Right ventricle myocardium superior (tissue), 1 donor: ENCODE measurements at regions not wholly inside any gene's neighbourhood (a gene's known extent, or its start where the extent isn't known, plus 50 kb on each side); places are given as distances from the start of the nearest gene placed in this dataset.

ENCODE experiments used
- ATAC-seq: fragments of 200-7000 bp; cut with Tn5 transposase; one replicate; pipeline ENCODE4 v1.9.1; 2020; ENCODE audit warnings: mild to moderate bottlenecking; ENCODE audit not compliant: poor library complexity
- DNase-seq: peaks from one replicate; pipeline ENCODE4 v3.0.0-alpha.2; 2020
- intact Hi-C: fragments of 100-400 bp; cut with DNase I; formaldehyde crosslinking; loops from one replicate; pipeline ENCODE4 v1.11.2; 2022
- donor health status: DM: no; HTN: yes; CAD: no; lungs with severe emphysema.

DNA sequence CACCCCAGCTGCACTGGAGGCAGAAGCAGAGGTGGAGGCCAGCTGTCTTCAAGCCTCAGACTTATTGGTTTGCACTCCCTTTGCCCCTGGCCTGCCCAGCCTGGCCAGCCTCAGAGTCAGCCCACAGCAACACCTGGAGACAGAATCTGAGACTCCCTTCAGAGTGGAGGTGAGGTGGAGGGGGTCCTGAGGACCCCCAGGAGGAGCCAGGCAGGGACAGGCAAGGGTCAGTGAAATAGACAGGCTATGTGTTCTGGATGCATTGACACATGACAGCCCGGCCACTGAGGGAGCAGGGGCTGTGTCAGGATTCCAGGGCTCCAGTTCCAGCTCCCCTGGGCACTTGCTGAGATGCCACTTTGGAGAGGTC, 309.7 kb downstream of the MYCN start:
- no peak for DNase-seq
- no peak for ATAC-seq
- intact Hi-C loops, result no loop called here

DNA sequence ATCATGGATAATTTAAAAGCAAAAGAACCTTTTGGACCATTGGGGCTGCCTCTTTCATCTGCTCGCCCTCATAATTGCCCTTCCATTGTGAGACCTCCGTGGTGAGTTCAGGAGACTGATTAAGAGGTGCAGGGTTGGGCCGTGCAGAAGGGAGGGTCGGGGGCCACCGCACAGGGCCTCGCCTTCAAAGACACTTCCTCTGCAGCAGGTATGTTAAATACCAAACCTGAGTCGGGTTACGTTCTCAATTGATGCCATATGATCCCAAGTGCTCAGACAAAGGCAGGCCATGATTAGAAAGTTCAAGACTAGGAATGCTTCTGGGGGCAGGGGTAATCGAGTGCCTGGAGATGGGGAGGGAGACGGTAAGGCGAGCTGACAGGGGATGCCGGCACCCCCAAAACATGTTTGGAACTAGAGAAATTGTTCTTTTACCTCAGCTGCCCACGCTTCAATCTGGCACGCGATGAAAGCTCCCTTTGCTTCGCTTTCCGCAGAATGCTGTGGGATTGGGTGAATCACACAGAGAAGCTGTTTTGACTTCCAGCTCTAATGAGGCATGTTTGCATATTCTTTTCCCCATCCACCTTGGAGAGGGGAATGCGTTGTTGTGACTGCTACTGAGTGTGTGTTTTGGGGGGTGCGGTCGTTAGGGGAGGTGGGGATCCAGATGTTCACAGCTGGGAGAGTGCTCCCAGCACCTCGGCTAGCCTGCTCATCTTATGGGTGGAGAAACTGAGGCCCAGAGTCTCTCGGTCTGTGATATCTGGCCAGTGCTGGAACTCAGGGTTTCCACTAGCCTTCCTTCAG, 309.1 kb downstream of the MYCN start:
- intact Hi-C loops, result no loop called here
- ATAC-seq, result no peak
- no peak for DNase-seq

DNA sequence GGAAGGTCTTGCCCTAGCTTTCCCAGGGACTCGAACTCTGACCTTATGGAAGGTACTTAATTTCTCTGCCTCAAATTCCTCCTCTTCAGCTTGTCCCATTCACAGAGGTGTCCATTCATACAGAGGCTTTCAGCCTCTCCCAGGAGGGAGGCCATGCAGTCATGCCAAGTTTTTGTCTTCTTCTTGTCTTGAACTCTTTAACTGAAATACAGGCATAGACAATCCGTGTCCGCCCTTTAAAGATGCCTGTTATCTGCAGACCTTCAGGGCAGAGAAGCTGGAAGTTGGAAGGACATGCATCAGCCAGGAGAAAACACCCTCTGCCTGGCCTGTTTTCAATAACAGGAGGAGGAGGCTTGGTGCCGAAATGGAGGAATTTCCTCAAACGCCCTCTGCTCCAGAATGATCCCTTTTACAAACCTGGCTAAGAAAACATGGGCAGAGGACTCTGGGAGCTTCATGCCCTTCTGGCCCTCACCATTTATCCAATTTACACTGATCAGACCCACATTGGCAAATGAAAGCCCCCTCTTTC, 308.3 kb downstream of the MYCN start:
- DNase-seq, result no peak

DNA sequence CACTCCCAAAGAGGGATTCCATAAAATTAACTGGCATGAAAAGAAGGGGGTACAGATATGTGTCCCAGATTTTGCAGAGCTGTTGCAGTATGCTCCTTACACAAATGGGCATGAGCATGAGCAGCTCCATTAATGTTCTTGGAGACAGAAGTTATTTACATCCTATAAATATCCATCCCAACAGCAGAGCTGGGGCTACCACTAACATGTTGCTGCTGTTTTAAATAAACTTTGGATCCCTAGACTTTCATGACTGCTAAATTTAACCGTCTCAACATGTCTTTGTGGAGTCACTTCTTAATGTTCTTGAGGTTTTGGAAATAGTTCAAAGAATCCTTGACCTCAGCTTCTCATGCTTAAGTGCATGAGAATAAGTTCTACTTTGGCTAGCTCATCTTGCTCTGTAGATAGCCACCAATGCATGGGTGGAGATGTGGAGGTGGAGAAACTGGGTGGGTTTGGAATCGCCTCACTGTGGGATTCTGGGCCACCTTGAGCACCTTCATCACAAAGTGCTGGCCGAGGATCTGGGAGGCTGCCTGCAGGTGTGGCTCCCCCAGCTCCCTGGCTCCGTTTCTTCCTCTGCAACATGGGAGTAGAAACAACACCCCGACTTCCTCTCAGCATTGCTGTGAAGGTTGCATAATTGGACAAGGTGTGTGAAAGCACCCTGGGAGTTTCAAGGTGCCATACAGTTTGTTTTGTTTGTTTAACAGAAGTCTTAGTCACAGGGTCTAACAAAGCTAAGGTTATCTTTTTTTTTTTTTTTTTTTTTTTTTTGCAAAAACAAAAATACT, 307.2 kb downstream of the MYCN start:
- ATAC-seq, result no peak
- no peak for DNase-seq
- intact Hi-C loops, result no loop called here

More for the DNA sequence above, 308.3 kb downstream of the MYCN start:
- intact Hi-C loops, result no loop called here
- no peak for ATAC-seq

DNA sequence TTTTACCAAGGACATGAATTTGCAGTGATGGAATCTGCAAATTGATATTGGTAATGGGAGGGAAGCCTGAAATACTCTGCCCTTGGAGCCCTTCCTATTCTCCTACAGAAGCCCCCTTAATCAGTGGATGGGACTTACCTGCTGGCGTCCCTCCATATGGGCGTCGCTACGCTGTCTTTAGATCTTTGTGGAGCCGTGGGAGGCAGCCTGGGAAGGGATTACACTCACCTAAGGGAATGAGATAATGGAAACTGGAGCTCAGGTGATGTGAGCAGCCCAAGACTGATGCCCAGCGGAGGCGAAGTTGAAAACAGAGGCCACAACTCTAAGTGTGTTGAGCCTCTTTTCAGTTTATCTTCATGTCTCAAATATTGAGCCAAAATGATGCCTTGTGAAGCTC, 306.6 kb downstream of the MYCN start:
- DNase-seq (no peak), ATAC-seq (no peak)
- intact Hi-C loops, result no loop called here

DNA sequence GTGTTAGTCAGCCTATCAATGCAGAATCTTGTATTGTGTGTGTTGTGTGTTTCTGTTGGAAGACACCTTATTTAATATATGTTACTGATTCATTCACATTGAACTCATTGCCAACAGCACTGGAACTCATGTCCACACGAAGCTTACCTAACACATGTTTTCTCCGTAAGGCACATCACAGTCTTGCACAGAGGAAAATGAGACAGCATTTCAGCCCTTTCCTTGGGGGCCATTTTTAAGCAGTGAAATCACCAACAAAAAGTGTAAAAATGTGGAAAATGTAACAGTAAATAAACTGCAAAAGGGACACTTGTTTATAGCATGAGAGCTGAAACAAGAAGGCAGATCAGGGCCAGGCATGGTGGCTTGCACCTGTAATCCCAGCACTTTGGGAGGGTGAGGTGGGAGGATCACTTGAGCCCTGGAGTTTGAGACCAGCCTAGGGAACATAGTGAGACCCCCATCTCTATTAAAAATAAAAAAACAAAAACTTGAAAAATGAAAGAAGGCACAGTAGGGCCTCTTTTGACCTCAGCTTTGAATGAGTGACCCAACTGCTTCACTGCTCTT, 306.0 kb downstream of the MYCN start:
- DNase-seq (no peak), ATAC-seq (no peak)
- intact Hi-C loops, result no loop called here

GRCh38 chr2:16245481-16246054, 305.2 kb downstream of the MYCN start:
- intact Hi-C loops, result no loop called here
- DNase-seq (no peak), ATAC-seq (no peak)

DNA sequence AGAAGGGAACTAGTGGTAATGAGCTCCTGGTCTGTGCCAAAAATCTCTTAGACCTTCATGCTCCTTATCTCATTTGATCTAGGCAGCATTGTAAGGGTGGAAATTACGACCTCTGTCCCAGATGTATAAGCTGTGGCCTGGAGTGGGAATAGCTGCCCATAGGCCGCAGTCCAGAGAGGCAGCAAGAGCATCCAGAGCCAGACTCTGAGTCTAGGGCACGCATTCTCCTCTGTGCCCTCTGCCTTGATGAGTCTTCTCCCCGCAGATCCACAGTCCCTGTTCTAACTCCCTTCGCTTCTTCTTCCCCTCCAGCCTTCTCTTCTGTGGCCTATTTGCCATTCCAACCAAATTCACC, 304.6 kb downstream of the MYCN start:
- ATAC-seq, result no peak
- intact Hi-C loops, result no loop called here
- DNase-seq, result no peak

DNA sequence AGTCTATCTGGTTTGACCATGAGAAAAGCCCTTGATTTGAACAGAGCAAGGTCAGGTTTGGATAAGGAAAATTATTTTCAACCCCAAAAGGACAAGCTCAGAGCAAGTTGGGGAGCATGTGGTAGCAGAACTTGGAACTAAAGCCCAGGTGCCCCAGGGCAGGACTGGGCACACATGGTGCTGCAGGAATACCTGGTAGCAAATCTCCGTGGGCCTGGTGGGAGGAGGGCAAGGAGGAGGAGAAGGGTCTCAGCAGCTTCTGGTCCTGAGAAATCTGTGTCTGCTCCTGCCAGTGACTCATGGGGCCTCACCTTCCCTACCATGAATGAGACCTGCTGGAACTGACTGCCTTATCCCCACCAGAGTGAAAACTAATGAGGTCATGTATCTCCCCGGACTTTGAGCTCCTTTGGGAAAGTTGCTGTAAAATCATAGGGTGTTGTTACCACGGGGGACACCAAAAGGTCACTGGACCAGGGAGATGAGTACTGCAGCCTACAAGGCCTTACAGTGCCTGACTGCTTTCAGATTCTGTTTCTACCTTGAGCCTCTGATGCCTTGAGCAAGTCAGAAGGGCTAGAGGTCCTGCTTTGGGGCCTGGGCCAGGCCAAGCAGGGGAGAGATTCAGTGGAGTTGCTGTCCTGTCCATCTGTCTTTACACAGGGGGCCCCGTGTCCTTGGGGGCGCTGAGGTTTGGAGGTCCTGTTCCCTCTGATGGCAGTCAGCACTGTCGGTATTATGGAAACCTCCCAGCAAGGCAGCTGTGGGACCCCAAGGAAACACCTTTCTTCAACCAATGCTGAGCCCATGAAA, 304.0 kb downstream of the MYCN start:
- ATAC-seq (no peak), DNase-seq (no peak)
- intact Hi-C loops, result no loop called here

- ATAC-seq (no peak), DNase-seq (no peak)
- intact Hi-C loops, result no loop called here
Observed at GRCh38 chr2:16243411-16243996, 303.2 kb downstream of the MYCN start.

DNA sequence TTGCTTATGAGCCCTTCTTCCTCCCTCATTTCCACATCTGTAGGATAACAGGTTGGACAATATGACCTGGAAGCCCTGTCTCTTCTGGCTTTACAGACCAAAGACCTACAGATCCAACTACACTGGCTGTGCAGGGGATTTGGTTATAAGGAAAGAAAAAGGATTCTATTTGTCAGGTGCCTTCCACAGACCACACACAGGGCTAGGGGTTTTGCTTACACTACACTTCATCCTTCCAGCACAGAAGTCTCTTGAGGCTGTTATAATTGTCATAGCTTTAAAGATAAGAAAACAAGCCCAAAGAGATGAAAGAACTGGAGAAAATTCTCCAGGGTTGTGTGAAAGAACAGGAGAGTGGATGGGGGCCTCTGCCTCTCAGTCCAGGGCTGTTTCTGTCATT, 302.6 kb downstream of the MYCN start:
- intact Hi-C loops, result no loop called here
- ATAC-seq (no peak), DNase-seq (no peak)

DNA sequence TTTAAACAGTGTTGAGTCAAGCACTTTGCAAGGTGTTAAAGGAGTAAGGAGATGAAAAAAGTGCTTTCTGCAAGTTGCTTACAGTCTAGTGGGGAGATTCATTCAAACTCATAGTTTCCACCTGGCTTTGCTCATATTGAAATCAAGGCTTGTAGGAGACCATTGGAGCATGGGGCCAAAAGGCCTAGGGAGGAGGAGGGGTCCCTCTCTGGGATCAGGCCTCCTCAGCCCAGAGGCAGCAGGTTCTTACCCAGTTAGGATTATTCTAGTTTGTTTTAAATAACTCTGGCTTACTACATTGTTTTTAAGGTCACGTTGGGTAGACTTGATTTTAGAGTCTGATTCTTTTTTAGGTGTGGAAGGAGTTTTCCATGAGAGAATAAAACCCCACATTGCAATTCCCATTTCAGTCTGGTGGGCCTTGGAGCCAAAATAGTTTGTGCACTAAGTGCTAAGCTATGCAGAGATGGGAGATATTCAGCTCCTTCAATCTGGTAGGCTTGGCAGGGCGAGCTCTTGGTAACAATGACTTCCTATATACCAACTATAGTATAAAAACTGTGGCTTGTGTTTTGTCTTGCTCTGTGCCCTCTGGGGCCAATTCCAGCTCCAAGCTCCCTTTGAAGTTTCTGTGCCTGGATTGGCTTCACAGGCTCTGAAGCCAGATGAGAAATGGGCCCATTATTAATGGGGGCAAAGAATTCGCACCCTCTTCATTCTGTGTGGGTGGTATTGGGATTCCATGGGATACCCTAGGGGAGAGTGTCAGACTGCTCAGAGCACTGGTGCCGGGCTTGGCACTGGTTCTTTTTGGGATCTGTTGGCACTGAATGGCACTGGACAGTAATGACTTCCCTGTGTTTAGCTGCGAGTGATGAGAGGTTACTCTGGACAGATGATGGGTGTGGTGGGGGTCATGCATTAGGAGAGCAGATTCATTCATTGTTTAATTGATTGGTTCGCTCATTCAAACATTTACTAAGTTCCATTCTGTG, 301.1 kb downstream of the MYCN start:
- ATAC-seq (no peak), DNase-seq (no peak)
- intact Hi-C loops, result no loop called here

DNA sequence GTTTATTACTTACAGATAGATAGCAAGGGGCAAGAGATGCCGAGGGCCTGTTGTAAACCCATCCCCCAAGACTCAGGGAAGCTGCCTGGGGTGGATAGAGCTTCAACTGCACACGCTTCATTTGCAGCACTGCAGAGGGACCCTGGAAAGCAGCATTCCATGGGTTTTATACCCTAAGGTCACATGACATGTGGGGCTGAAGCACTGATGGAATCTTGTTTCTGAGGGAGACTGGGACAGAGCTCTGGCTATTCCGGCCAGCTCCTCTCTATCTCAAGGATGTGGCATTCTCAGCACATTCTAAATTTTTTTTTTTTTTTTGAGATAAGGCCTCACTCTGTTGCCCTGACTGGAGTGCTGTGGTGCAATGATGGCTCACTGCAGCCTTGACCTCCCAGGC, 300.1 kb downstream of the MYCN start:
- no peak for ATAC-seq
- intact Hi-C loops, result no loop called here
- no peak for DNase-seq

GRCh38 chr2:16239296-16239850, 299.0 kb downstream of the MYCN start:
- no peak for ATAC-seq
- intact Hi-C loops, result no loop called here
- DNase-seq, result no peak

GRCh38 chr2:16238786-16239185, 298.4 kb downstream of the MYCN start:
- ATAC-seq, result no peak
- no peak for DNase-seq
- intact Hi-C loops, result no loop called here

DNA sequence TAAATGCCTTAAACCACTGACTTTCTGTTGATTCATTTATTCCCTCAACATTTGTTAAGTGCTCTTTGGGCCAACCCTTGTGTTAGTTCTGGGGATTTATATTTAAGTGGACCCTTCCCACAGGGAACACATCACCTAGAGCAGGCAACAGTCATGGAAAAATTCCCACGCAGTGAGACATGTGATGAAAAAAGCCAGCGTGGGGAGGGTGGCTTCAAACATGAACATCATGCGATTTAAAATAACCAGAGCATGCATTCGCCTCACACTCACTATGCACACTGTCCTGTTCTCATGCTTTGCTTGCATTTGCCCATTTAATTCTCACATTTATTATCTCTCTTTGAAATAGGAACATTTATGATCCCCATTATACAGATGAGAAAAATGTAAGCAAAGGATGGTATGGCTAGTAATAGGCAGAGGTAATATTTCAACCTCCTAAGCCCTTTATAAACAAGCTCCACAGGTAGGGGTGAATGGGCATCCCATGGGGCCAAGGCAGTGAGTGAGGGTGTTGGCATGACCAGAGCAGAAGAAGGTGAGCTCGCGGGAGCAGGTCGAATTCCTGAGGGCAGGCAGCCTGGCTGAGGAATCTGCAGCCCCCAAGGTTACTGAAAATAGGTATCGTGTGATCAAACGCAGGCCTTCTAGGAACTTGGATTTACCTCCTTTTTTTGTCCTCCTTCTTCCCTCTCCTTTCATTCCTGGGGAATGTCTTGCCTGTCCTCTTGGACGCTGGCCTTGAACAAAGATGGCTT, 297.8 kb downstream of the MYCN start:
- intact Hi-C loops, result no loop called here
- no peak for ATAC-seq
- DNase-seq, result no peak
